SK-N-SH treated with all-trans-retinoic acid at 6 μM for 48 hours (cell line): ENCODE measurements at regions not wholly inside any gene's neighbourhood (a gene's known extent, or its start where the extent isn't known, plus 50 kb on each side); places are given as distances from the start of the nearest gene placed in this dataset.

ENCODE experiments used
- ATAC-seq: fragments of 200-7000 bp; cut with Tn5 transposase; 3 replicates; pipeline ENCODE4 v1.9.1; 2020; ENCODE audit warnings: mild to moderate bottlenecking, moderate library complexity
- ARNTL ChIP-seq: fragments of 450-650 bp; formaldehyde crosslinking; IDR thresholded peaks from 2 replicates; pipeline ENCODE4 v1.5.0; 2020; ENCODE audit warnings: low read depth, mild to moderate bottlenecking, moderate library complexity, borderline replicate concordance
- BACH2 ChIP-seq: fragments of 250-450 bp; sonication (Bioruptor Pico); IDR thresholded peaks from 2 replicates; pipeline ENCODE4 v1.9.0; 2021; ENCODE audit warnings: mild to moderate bottlenecking, borderline replicate concordance
- CSDC2 ChIP-seq: fragments of 250-450 bp; sonication (Bioruptor Pico); IDR thresholded peaks from 2 replicates; pipeline ENCODE4 v1.5.0; 2020; ENCODE audit warnings: mild to moderate bottlenecking, moderate library complexity
- ESRRG ChIP-seq: fragments of 250-450 bp; sonication (Bioruptor Pico); IDR thresholded peaks from 2 replicates; pipeline ENCODE4 v1.6.1; 2021; ENCODE audit warnings: mild to moderate bottlenecking
- GLIS3 ChIP-seq: fragments of 250-450 bp; sonication (Bioruptor Pico); IDR thresholded peaks from 2 replicates; pipeline ENCODE4 v1.5.0; 2020; ENCODE audit warnings: mild to moderate bottlenecking, moderate library complexity
- ISL1 ChIP-seq: fragments of 250-450 bp; sonication (Bioruptor Pico); IDR thresholded peaks from 2 replicates; pipeline ENCODE4 v2.1.2; 2022; ENCODE audit warnings: mild to moderate bottlenecking, moderate library complexity
- OSR1 ChIP-seq: fragments of 250-450 bp; sonication (Bioruptor Pico); IDR thresholded peaks from 2 replicates; pipeline ENCODE4 v1.8.0; 2022; ENCODE audit warnings: moderate library complexity, mild to moderate bottlenecking, inconsistent platforms
- PATZ1 ChIP-seq: fragments of 250-450 bp; sonication (Bioruptor Pico); IDR thresholded peaks from 2 replicates; pipeline ENCODE4 v1.8.0; 2020; ENCODE audit warnings: mild to moderate bottlenecking, moderate library complexity, borderline replicate concordance
- POU6F1 ChIP-seq: fragments of 250-450 bp; sonication (Bioruptor Pico); IDR thresholded peaks from 2 replicates; pipeline ENCODE4 v1.8.0; 2021; ENCODE audit warnings: low read depth, mild to moderate bottlenecking, moderate library complexity, borderline replicate concordance
- PPARA ChIP-seq: fragments of 250-450 bp; sonication (Bioruptor Pico); IDR thresholded peaks from 2 replicates; pipeline ENCODE4 v1.5.0; 2020; ENCODE audit warnings: mild to moderate bottlenecking, borderline replicate concordance
- SNAI2 ChIP-seq: fragments of 250-450 bp; sonication (Bioruptor Pico); IDR thresholded peaks from 2 replicates; pipeline ENCODE4 v1.5.0; 2020; ENCODE audit warnings: mild to moderate bottlenecking, moderate library complexity
- TOX ChIP-seq: fragments of 250-450 bp; sonication (Bioruptor Pico); IDR thresholded peaks from 2 replicates; pipeline ENCODE4 v1.8.0; 2021; ENCODE audit warnings: mild to moderate bottlenecking, moderate library complexity, borderline replicate concordance
- ZC3H10 ChIP-seq: fragments of 250-450 bp; sonication (Bioruptor Pico); IDR thresholded peaks from 2 replicates; pipeline ENCODE4 v1.5.1; 2021; ENCODE audit warnings: mild to moderate bottlenecking, moderate library complexity
- ZFP3 ChIP-seq: fragments of 250-450 bp; sonication (Bioruptor Pico); IDR thresholded peaks from 2 replicates; pipeline ENCODE4 v1.5.0; 2020; ENCODE audit warnings: mild to moderate bottlenecking, moderate library complexity
- ZFP30 ChIP-seq: fragments of 450-650 bp; formaldehyde crosslinking; IDR thresholded peaks from 2 replicates; pipeline ENCODE4 v1.5.0; 2022; ENCODE audit warnings: mild to moderate bottlenecking, moderate library complexity
- ZNF70 ChIP-seq: fragments of 450-650 bp; formaldehyde crosslinking; IDR thresholded peaks from 2 replicates; pipeline ENCODE4 v1.5.0; 2020; ENCODE audit warnings: mild to moderate bottlenecking, moderate library complexity
- ZNF8 ChIP-seq: fragments of 450-650 bp; formaldehyde crosslinking; IDR thresholded peaks from 2 replicates; pipeline ENCODE4 v1.5.0; 2020; ENCODE audit warnings: mild to moderate bottlenecking, moderate library complexity
- TF ChIP-seq, protein P1 (sequence below): fragments of 250-450 bp; sonication (Bioruptor Pico); IDR thresholded peaks from 2 replicates; pipeline ENCODE4 v1.5.0; 2020; ENCODE audit warnings: mild to moderate bottlenecking, moderate library complexity
- TF ChIP-seq, protein P2 (sequence below): fragments of 250-450 bp; sonication (Bioruptor Pico); IDR thresholded peaks from 2 replicates; pipeline ENCODE4 v1.5.1; 2020; ENCODE audit warnings: low read depth, mild to moderate bottlenecking, moderate library complexity

GRCh38 chr7:156219307-156220077, 407.2 kb upstream of the SHH start:
- no peak for ATAC-seq
- no peak for TF ChIP-seq PATZ1
- no peak for TF ChIP-seq GLIS3
- TF ChIP-seq PPARA (CRISPR knock-in tag), result no peak
- no peak for TF ChIP-seq CSDC2 (CRISPR knock-in tag)
- TF ChIP-seq ARNTL (CRISPR knock-in tag), result no peak
- no peak for TF ChIP-seq BACH2 (CRISPR knock-in tag)
- TF ChIP-seq ZFP3 (CRISPR knock-in tag), result no peak
- no peak for TF ChIP-seq ZNF8 (CRISPR knock-in tag)

- TF ChIP-seq ZFP3 (CRISPR knock-in tag), result no peak
- TF ChIP-seq ZFP30 (CRISPR knock-in tag), result no peak
- TF ChIP-seq, protein P1, sequence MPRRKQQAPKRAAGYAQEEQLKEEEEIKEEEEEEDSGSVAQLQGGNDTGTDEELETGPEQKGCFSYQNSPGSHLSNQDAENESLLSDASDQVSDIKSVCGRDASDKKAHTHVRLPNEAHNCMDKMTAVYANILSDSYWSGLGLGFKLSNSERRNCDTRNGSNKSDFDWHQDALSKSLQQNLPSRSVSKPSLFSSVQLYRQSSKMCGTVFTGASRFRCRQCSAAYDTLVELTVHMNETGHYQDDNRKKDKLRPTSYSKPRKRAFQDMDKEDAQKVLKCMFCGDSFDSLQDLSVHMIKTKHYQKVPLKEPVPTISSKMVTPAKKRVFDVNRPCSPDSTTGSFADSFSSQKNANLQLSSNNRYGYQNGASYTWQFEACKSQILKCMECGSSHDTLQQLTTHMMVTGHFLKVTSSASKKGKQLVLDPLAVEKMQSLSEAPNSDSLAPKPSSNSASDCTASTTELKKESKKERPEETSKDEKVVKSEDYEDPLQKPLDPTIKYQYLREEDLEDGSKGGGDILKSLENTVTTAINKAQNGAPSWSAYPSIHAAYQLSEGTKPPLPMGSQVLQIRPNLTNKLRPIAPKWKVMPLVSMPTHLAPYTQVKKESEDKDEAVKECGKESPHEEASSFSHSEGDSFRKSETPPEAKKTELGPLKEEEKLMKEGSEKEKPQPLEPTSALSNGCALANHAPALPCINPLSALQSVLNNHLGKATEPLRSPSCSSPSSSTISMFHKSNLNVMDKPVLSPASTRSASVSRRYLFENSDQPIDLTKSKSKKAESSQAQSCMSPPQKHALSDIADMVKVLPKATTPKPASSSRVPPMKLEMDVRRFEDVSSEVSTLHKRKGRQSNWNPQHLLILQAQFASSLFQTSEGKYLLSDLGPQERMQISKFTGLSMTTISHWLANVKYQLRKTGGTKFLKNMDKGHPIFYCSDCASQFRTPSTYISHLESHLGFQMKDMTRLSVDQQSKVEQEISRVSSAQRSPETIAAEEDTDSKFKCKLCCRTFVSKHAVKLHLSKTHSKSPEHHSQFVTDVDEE (CRISPR knock-in tag), result no peak
- TF ChIP-seq ARNTL (CRISPR knock-in tag), result no peak
- no peak for TF ChIP-seq ESRRG
- no peak for TF ChIP-seq OSR1 (CRISPR knock-in tag)
- TF ChIP-seq TOX (CRISPR knock-in tag), result no peak
- TF ChIP-seq CSDC2 (CRISPR knock-in tag), result no peak
- TF ChIP-seq GLIS3, result no peak
- TF ChIP-seq ZNF8 (CRISPR knock-in tag), result no peak
- TF ChIP-seq, protein P2, sequence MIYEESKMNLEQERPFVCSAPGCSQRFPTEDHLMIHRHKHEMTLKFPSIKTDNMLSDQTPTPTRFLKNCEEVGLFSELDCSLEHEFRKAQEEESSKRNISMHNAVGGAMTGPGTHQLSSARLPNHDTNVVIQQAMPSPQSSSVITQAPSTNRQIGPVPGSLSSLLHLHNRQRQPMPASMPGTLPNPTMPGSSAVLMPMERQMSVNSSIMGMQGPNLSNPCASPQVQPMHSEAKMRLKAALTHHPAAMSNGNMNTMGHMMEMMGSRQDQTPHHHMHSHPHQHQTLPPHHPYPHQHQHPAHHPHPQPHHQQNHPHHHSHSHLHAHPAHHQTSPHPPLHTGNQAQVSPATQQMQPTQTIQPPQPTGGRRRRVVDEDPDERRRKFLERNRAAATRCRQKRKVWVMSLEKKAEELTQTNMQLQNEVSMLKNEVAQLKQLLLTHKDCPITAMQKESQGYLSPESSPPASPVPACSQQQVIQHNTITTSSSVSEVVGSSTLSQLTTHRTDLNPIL (CRISPR knock-in tag), result no peak
- no peak for TF ChIP-seq SNAI2 (CRISPR knock-in tag)
- TF ChIP-seq ISL1 (CRISPR knock-in tag), result no peak
- TF ChIP-seq ZNF70 (CRISPR knock-in tag), result no peak
- no peak for ATAC-seq
Measured at GRCh38 chr7:156218544-156219306, 406.5 kb upstream of the SHH start.

GRCh38 chr7:156217803-156218202, 405.5 kb upstream of the SHH start:
- TF ChIP-seq, protein P1 (CRISPR knock-in tag), result no peak
- TF ChIP-seq SNAI2 (CRISPR knock-in tag), result no peak
- ATAC-seq, result no peak

DNA sequence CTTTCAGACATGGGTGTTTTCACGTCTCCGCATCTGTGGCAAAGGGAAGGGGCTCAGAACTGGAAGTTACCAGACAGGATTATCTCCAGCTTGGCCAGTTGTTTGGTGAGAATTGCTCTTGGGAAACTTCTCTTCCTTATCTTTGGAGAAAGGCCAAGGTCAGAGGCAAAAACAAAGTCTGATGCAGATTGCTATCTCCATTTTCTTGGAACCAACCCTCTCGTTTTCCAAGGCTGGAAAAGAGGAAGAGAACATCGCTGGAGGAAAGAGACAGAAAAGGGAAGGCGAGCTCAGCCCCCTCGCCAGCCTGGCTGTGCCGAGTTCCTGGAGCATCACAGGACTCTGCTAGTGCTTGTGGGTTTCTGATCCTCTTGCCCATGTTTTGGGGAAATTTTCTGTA, 396.8 kb upstream of the SHH start:
- ATAC-seq, result no peak
- TF ChIP-seq POU6F1, result no peak
- TF ChIP-seq BACH2 (CRISPR knock-in tag), result no peak
- TF ChIP-seq, protein P1 (CRISPR knock-in tag), result no peak
- no peak for TF ChIP-seq ZNF8 (CRISPR knock-in tag)
- TF ChIP-seq ZNF70 (CRISPR knock-in tag), result no peak
- no peak for TF ChIP-seq ESRRG
- TF ChIP-seq ZC3H10 (CRISPR knock-in tag), result no peak
